Fibroblast of villous mesenchyme (primary cell): ENCODE measurements at regions not wholly inside any gene's neighbourhood (a gene's known extent, or its start where the extent isn't known, plus 50 kb on each side); places are given as distances from the start of the nearest gene placed in this dataset.
A peak's percentile ranks its signal among the peaks of the same experiment; 100 is the strongest.

ENCODE experiments used
- DNase-seq: peaks from one replicate; pipeline ENCODE4 v3.0.0-alpha.2; 2010; ENCODE audit warnings: low read depth
- H3K4me3 ChIP-seq: 2 replicates; pipeline ENCODE4 v1.5.1; 2011; ENCODE audit warnings: low read depth, mild to moderate bottlenecking, low read length
- CTCF ChIP-seq: IDR thresholded peaks from 2 replicates; pipeline ENCODE4 v1.5.1; 2012; ENCODE audit warnings: low read depth, mild to moderate bottlenecking, low read length; ENCODE audit not compliant: insufficient read depth

GRCh38 chr9:29209748-29210291, 1636.5 kb upstream of the C9orf72 start:
- H3K4me3 ChIP-seq: no peak overlapping the region
- TF ChIP-seq CTCF: no peak
- no peak for DNase-seq

GRCh38 chr9:29211003-29211579, 1637.8 kb upstream of the C9orf72 start:
- no peak for DNase-seq
- peak overlapping the region; percentile 69 for H3K4me3 ChIP-seq
- TF ChIP-seq CTCF: no peak

- H3K4me3 ChIP-seq: peak overlapping the region; percentile 69
- peak; percentile 73 for TF ChIP-seq CTCF
- peak; percentile 51 for DNase-seq
Observed at GRCh38 chr9:29211580-29212396, 1638.5 kb upstream of the C9orf72 start.

- peak overlapping the region; percentile 69 for H3K4me3 ChIP-seq
- TF ChIP-seq CTCF: no peak
- peak; percentile 13 for DNase-seq
Observed at GRCh38 chr9:29212397-29213387, 1639.4 kb upstream of the C9orf72 start.

GRCh38 chr9:29213417-29214153, 1640.3 kb upstream of the C9orf72 start, which contains the start of gene LINGO2:
LINGO2 (minus strand) TSS chr9:29213601.
- DNase-seq: no peak
- no peak for TF ChIP-seq CTCF
- H3K4me3 ChIP-seq: peak within 1 kb of the TSS; percentile 69

GRCh38 chr9:29214154-29214689, 1640.9 kb upstream of the C9orf72 start:
- no peak for TF ChIP-seq CTCF
- H3K4me3 ChIP-seq: peak overlapping the region; percentile 69
- DNase-seq: peak; percentile 57
